Activated naive CD4-positive, alpha-beta T cell treated with anti-CD3 and anti-CD28 coated beads, Interleukin-2, amount 50 U/mL, for 24 hours (primary cell): ENCODE measurements at regions not wholly inside any gene's neighbourhood (a gene's known extent, or its start where the extent isn't known, plus 50 kb on each side); places are given as distances from the start of the nearest gene placed in this dataset.

Experiments used
- H3K27ac Mint-ChIP-seq: one replicate; pipeline ENCODE4 v1.8.0; 2021; ENCODE audit warnings: mild to moderate bottlenecking, mixed read lengths
- H3K27me3 Mint-ChIP-seq: one replicate; pipeline ENCODE4 v1.8.0; 2021; ENCODE audit warnings: mixed read lengths
- H3K36me3 Mint-ChIP-seq: one replicate; pipeline ENCODE4 v1.8.0; 2021; ENCODE audit warnings: mixed read lengths
- H3K4me1 Mint-ChIP-seq: one replicate; pipeline ENCODE4 v1.8.0; 2021; ENCODE audit warnings: mixed read lengths
- H3K4me3 Mint-ChIP-seq: one replicate; pipeline ENCODE4 v1.8.0; 2021; ENCODE audit warnings: mild to moderate bottlenecking, mixed read lengths
- H3K9me3 Mint-ChIP-seq: one replicate; pipeline ENCODE4 v1.8.0; 2021; ENCODE audit warnings: mixed read lengths

DNA sequence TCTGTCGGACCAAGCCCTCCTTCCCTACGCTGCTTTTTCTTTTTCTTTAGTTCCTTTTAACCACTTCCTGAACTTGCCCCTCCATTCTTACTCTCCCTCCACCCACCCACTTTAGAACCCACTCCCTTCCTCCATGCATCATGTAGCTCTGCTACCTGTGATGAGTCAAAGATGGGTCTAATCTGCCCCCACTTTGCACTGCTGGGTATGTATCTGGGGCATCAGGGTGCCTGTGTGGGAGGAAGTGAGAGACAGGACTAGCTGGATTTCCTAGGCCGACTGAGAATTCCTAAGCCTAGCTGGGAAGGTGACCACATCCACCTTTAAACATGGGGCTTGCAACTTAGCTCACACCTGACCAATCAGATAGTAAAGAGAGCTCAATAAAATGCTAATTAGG lies 157.7 kb downstream of the SEC16B start:
- peaks cover 1% of the 10 kb centered on the region for H3K27me3 Mint-ChIP-seq
- peaks cover 13% of the 10 kb centered on the region for H3K9me3 Mint-ChIP-seq
- H3K4me3 Mint-ChIP-seq, result no peak overlapping the region
- no peaks in the 10 kb centered on the region for H3K36me3 Mint-ChIP-seq
- no peaks in the 10 kb centered on the region for H3K4me1 Mint-ChIP-seq
- no peak overlapping the region for H3K27ac Mint-ChIP-seq

- H3K36me3 Mint-ChIP-seq, result no peaks in the 10 kb centered on the region
- no peaks in the 10 kb centered on the region for H3K4me1 Mint-ChIP-seq
- no peak overlapping the region for H3K4me3 Mint-ChIP-seq
- H3K27ac Mint-ChIP-seq, result no peak overlapping the region
- H3K27me3 Mint-ChIP-seq, result peaks cover 1% of the 10 kb centered on the region
- H3K9me3 Mint-ChIP-seq, result peaks cover 13% of the 10 kb centered on the region
Observed at GRCh38 chr1:177811429-177811828, 158.4 kb downstream of the SEC16B start.

DNA sequence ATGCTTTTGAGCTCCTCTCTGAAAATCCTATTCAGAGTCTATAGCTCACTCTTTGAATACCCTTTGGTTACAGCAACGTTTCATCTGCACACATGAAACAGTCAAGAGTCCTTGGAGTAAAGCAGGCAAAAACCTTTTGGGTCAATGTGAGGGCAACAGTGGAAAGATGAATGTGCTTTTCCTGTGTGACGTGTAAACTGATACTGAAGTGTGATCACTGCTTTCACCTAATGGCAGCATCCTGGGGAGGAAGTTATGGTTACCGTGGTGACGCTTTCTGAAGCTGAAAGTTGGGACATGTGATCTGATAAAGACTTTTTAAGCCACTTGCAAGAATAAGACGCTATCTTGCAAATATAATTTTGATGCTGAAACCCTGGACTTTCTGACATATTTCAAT lies 160.0 kb downstream of the SEC16B start:
- Mint-ChIP-seq H3K27ac (no peak overlapping the region), H3K27me3 (peaks cover 3% of the 10 kb centered on the region), H3K36me3 (peaks cover 2% of the 10 kb centered on the region), H3K4me3 (no peak overlapping the region), H3K9me3 (peaks cover 11% of the 10 kb centered on the region), H3K4me1 (no peaks in the 10 kb centered on the region)

DNA sequence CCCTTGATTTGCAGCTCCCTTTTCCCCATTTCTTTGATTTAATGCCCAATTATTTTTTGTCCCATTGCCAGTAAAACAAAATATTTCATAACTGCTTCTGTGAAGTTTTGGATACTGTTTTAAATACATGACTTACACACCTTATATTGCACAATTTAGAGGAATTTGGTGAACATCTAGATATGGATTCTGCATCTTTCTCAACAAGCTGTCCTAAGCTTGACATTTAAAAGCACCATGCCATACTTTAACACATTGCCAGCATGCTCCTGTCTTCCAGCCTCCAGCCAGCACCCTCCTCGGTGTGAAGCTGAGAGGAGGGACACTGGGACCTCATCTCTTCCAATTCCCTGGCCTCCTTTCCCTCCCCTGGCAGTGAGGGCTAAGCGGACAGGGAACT lies 167.6 kb downstream of the SEC16B start:
- H3K27me3 Mint-ChIP-seq, result peaks cover 2% of the 10 kb centered on the region
- H3K27ac Mint-ChIP-seq, result no peak overlapping the region
- no peak overlapping the region for H3K4me3 Mint-ChIP-seq
- peaks cover 2% of the 10 kb centered on the region for H3K36me3 Mint-ChIP-seq
- peaks cover 9% of the 10 kb centered on the region for H3K9me3 Mint-ChIP-seq
- no peaks in the 10 kb centered on the region for H3K4me1 Mint-ChIP-seq

DNA sequence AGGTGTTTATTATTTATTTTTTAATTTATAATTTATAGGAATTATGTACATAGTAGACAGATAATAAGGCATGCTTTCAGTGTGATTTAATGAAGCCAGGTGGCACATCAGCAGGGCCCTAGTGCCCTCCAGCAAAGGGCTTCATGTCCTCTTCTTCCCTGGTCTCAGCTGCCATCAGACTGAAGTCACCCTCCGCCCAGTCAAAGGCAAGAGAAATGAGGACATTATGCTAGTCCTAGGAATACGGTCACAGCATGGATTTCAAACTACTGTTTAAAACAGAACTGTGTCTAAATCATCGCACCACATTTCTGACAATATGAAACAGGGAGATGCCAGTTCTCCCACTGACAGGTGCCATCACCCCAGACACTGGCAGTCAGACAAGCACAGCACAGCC lies 168.1 kb downstream of the SEC16B start:
- no peak overlapping the region for H3K4me3 Mint-ChIP-seq
- peaks cover 2% of the 10 kb centered on the region for H3K36me3 Mint-ChIP-seq
- peaks cover 2% of the 10 kb centered on the region for H3K27me3 Mint-ChIP-seq
- no peak overlapping the region for H3K27ac Mint-ChIP-seq
- H3K9me3 Mint-ChIP-seq, result peaks cover 9% of the 10 kb centered on the region
- H3K4me1 Mint-ChIP-seq, result no peaks in the 10 kb centered on the region

DNA sequence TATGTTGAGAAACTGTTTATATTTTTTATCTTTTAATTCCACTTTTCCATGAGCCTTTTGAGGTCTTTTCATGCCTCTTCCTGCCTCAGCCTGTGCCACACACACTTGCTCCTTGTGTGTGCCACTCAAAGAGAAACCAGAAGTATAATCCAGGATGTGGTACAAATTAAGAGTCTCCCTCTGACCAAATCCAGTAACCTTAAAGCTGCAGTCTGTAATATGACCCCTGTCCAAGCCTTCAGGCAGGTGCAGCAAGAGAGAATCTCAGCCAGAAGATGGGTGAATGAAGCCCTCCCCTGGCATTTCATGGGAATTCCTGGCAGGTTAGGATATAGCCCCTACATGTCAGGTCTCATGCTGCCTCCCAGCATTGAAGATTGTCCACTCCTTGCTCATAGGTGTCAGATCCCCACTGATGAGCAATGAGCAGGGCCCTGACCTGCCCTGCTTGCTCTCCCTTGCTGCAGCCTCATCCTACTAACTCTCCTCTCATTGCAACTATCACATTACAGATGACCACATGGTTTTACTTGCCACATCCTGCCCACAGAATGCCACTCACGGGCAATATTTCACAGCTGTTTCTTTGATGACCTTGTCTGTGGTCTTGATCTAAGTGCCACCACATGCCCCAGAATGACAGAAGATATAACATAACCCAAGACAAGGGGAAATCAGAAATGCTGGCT lies 169.3 kb downstream of the SEC16B start:
- Mint-ChIP-seq H3K9me3 (peaks cover 5% of the 10 kb centered on the region), H3K27ac (no peak overlapping the region), H3K36me3 (no peaks in the 10 kb centered on the region), H3K4me1 (no peaks in the 10 kb centered on the region), H3K4me3 (no peak overlapping the region), H3K27me3 (no peaks in the 10 kb centered on the region)

GRCh38 chr1:177799746-177800145 lies 170.1 kb downstream of the SEC16B start:
- Mint-ChIP-seq H3K36me3 (no peaks in the 10 kb centered on the region), H3K4me3 (no peak overlapping the region), H3K27me3 (no peaks in the 10 kb centered on the region), H3K4me1 (no peaks in the 10 kb centered on the region), H3K9me3 (peaks cover 3% of the 10 kb centered on the region), H3K27ac (no peak overlapping the region)

GRCh38 chr1:177798614-177799013 lies 171.2 kb downstream of the SEC16B start:
- Mint-ChIP-seq H3K27ac (no peak overlapping the region), H3K9me3 (peaks cover 8% of the 10 kb centered on the region), H3K27me3 (no peaks in the 10 kb centered on the region), H3K4me1 (no peaks in the 10 kb centered on the region), H3K36me3 (no peaks in the 10 kb centered on the region), H3K4me3 (no peak overlapping the region)

DNA sequence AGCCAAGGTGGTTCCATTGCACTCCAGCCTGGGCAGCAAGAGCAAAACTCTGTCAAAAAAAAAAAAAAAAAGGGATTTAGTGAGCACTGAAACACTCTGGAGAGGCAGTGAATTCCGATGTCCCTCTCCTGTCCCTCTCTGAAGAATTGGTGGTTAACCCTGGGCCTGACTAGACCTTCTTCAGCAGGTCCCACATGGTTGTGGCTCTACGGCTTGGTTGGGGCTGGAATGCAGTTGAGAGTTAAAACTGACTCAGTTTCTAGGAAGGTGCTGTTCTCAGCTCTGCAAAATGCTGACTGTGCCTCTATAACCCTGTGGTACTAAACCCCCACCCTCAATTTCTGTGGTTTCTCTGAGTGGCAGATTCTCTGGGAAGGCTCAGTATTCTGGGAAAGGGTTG lies 173.3 kb downstream of the SEC16B start:
- H3K27ac Mint-ChIP-seq, result no peak overlapping the region

GRCh38 chr1:177794376-177794991 lies 175.4 kb downstream of the SEC16B start:
- Mint-ChIP-seq H3K27ac (no peak overlapping the region), H3K4me3 (no peak overlapping the region)

More for the DNA sequence above, 173.3 kb downstream of the SEC16B start:
- Mint-ChIP-seq H3K27me3 (no peaks in the 10 kb centered on the region), H3K9me3 (peaks cover 8% of the 10 kb centered on the region), H3K4me3 (no peak overlapping the region), H3K36me3 (no peaks in the 10 kb centered on the region), H3K4me1 (no peaks in the 10 kb centered on the region)

DNA sequence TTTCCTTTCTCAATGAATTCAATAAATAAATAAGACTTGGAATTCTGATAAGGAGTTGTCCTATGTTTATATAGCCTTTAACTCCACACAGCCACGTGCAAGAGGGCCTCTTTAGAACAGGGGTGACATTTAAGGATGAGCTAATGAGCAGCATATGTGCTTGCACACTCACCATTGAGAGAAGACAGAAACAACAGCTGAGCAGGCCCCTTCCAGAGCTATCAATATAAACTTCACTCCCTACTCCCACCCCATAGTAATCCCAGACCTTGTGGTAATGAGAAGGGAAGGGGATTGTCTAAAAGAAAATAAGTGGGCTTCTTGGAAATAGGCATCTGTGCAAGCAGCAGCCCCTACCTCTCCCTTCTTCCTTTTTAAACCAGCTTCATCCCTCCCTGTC lies 176.0 kb downstream of the SEC16B start:
- Mint-ChIP-seq H3K9me3 (peaks cover 5% of the 10 kb centered on the region), H3K27ac (no peak overlapping the region), H3K4me1 (no peaks in the 10 kb centered on the region), H3K4me3 (no peak overlapping the region), H3K27me3 (peaks cover 2% of the 10 kb centered on the region), H3K36me3 (no peaks in the 10 kb centered on the region)

More at GRCh38 chr1:177794376-177794991, 175.4 kb downstream of the SEC16B start:
- peaks cover 7% of the 10 kb centered on the region for H3K9me3 Mint-ChIP-seq
- H3K36me3 Mint-ChIP-seq, result no peaks in the 10 kb centered on the region
- no peaks in the 10 kb centered on the region for H3K4me1 Mint-ChIP-seq
- peaks cover 2% of the 10 kb centered on the region for H3K27me3 Mint-ChIP-seq

GRCh38 chr1:177790566-177790965 lies 179.3 kb downstream of the SEC16B start:
- Mint-ChIP-seq H3K27me3 (peaks cover 2% of the 10 kb centered on the region), H3K4me3 (no peak overlapping the region), H3K4me1 (no peaks in the 10 kb centered on the region), H3K36me3 (no peaks in the 10 kb centered on the region), H3K27ac (no peak overlapping the region), H3K9me3 (peaks cover 5% of the 10 kb centered on the region)

DNA sequence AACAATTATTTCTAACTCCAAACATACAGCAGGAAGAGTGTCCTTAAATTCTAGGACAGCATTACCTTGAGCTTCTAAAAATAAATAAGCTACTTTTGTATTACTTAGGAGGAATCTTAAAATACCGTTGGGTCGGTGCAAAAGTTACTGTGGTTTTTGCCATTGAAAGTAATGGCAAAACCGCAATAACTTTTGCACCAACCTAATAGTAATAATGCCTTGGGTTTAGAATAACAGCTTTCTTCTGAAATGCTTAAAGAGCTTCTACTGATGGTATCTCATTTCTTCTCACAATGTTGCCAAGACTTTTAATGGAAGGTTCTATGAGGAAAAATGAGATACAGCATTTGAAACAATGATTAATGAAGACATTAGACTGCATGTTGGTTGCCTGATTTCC lies 179.9 kb downstream of the SEC16B start:
- no peaks in the 10 kb centered on the region for H3K4me1 Mint-ChIP-seq
- H3K4me3 Mint-ChIP-seq, result no peak overlapping the region
- peaks cover 5% of the 10 kb centered on the region for H3K9me3 Mint-ChIP-seq
- no peaks in the 10 kb centered on the region for H3K36me3 Mint-ChIP-seq
- no peak overlapping the region for H3K27ac Mint-ChIP-seq
- peaks cover 2% of the 10 kb centered on the region for H3K27me3 Mint-ChIP-seq

DNA sequence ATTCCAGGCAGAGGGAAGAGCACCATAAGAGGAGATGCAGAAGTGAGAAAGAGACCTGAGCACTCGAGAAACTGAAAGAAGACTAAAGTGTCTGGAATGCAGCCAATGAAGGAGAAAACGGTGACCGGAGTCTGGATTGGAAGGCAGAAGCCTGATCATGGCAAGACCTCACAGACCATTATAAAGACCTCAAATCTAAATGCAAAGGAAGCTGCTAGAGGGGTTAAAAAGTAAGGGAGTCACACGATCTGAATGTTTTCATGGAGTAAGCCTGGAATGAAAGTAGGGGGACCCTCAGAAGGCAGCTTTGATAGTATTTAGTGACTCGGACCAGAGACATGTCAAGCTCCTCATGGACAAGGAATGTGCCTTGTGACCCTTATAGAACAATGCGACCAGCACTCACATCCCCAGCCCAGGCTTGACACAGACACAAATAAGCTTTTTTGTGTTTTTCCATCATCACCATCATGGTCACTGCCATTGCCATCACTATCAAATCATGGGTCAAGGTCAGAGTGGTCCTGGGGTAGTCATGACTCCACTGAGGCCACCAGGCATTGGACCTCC lies 183.6 kb downstream of the SEC16B start:
- no peak overlapping the region for H3K27ac Mint-ChIP-seq
- H3K36me3 Mint-ChIP-seq, result no peaks in the 10 kb centered on the region
- peaks cover 6% of the 10 kb centered on the region for H3K9me3 Mint-ChIP-seq

DNA sequence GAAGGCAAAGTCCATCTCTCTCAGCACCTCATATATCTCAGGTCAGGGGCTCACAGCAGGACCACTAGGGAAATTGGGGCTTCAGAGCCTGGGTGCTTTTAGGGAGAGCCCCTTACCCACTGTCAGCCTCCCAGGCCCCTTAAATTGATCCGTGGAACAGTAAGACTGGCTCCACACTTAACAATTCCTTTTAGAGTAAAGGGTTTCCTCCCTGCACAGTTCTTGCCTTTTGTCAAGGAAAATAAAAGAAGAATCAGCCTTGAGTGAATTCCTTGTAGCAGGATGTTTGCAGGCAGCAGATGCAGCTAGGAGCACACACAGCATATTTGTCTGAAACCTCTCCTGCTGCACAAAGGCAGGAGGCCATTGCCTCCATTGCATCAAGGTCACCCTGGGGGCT lies 184.9 kb downstream of the SEC16B start:
- Mint-ChIP-seq H3K27ac (no peak overlapping the region), H3K27me3 (no peaks in the 10 kb centered on the region), H3K9me3 (peaks cover 15% of the 10 kb centered on the region), H3K4me3 (no peak overlapping the region), H3K4me1 (no peaks in the 10 kb centered on the region), H3K36me3 (no peaks in the 10 kb centered on the region)

More for the DNA sequence above, 183.6 kb downstream of the SEC16B start:
- Mint-ChIP-seq H3K4me1 (no peaks in the 10 kb centered on the region), H3K4me3 (no peak overlapping the region), H3K27me3 (peaks cover 2% of the 10 kb centered on the region)

DNA sequence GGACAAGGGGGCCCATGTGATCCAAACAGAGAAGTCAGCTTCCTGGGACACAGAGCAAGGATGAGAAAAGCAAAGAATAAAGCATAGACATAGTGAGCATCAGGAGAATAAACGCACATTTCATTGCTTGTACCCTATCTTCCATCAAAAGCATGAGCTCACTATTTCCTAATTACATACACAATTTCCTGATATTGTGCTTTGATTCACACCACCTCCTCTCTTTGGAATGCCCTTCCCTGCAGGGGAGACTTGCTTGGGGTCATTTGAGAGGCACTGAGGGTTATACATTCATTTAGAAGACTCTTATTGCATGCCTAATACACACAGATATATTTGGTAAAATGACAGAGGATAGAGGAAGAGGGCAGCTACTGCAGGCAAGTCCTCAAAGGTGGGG lies 185.4 kb downstream of the SEC16B start:
- Mint-ChIP-seq H3K4me1 (no peaks in the 10 kb centered on the region), H3K27me3 (no peaks in the 10 kb centered on the region), H3K36me3 (no peaks in the 10 kb centered on the region), H3K27ac (no peak overlapping the region), H3K9me3 (peaks cover 15% of the 10 kb centered on the region), H3K4me3 (no peak overlapping the region)
